Renal cortical epithelial cell (primary cell): ENCODE measurements at regions not wholly inside any gene's neighbourhood (a gene's known extent, or its start where the extent isn't known, plus 50 kb on each side); places are given as distances from the start of the nearest gene placed in this dataset.
"Not testable (repeated sequence)": the region's sequence is repeated elsewhere in the genome, so short reads cannot be mapped to it uniquely, and the experiment has no call there.

Experiments used
- DNase-seq: peaks from one replicate; pipeline ENCODE4 v3.0.0-alpha.2; 2011; ENCODE audit warnings: low read depth

GRCh38 chr2:242004223-242004901 is 134.8 kb downstream of the RTP5 start:
- DNase-seq = no peak

- no peak for DNase-seq
Observed at GRCh38 chr2:242004902-242005230, 135.3 kb downstream of the RTP5 start.

- not testable (repeated sequence) for DNase-seq
Observed at GRCh38 chr2:242006091-242006634, 136.6 kb downstream of the RTP5 start.

- not testable (repeated sequence) for DNase-seq
Observed at GRCh38 chr2:242008908-242009307, 139.4 kb downstream of the RTP5 start.

GRCh38 chr2:242009846-242010245 is 140.3 kb downstream of the RTP5 start:
- not testable (repeated sequence) for DNase-seq

- peak; percentile 7 for DNase-seq
Observed at GRCh38 chr2:242010252-242011166, 141.0 kb downstream of the RTP5 start.

- no peak for DNase-seq
Observed at GRCh38 chr2:242011167-242011513, 141.6 kb downstream of the RTP5 start.

- DNase-seq = no peak
Observed at GRCh38 chr2:242011516-242011915, 142.0 kb downstream of the RTP5 start.

GRCh38 chr2:242011991-242012764 is 142.6 kb downstream of the RTP5 start:
- no peak for DNase-seq

GRCh38 chr2:242012956-242013764 is 143.6 kb downstream of the RTP5 start:
- DNase-seq = no peak

- DNase-seq = no peak
Observed at GRCh38 chr2:242013771-242014170, 144.2 kb downstream of the RTP5 start.

GRCh38 chr2:242015108-242016065 is 145.9 kb downstream of the RTP5 start:
- DNase-seq = no peak

GRCh38 chr2:242017086-242017485 is 147.6 kb downstream of the RTP5 start:
- DNase-seq = no peak

- DNase-seq = not testable (repeated sequence)
Observed at GRCh38 chr2:242018416-242018815, 148.9 kb downstream of the RTP5 start.

GRCh38 chr2:242019344-242019743 is 149.8 kb downstream of the RTP5 start:
- no peak for DNase-seq

GRCh38 chr2:242020196-242021004 is 150.9 kb downstream of the RTP5 start:
- DNase-seq = no peak

GRCh38 chr2:242022550-242023290 is 153.2 kb downstream of the RTP5 start:
- no peak for DNase-seq

- DNase-seq = no peak
Observed at GRCh38 chr2:242024751-242025355, 155.3 kb downstream of the RTP5 start.
